ENCODE measurements at regions not wholly inside any gene's neighbourhood (a gene's known extent, or its start where the extent isn't known, plus 50 kb on each side); places are given as distances from the start of the nearest gene placed in this dataset.
"Not testable (repeated sequence)": the region's sequence is repeated elsewhere in the genome, so short reads cannot be mapped to it uniquely, and the experiment has no call there.

DNA sequence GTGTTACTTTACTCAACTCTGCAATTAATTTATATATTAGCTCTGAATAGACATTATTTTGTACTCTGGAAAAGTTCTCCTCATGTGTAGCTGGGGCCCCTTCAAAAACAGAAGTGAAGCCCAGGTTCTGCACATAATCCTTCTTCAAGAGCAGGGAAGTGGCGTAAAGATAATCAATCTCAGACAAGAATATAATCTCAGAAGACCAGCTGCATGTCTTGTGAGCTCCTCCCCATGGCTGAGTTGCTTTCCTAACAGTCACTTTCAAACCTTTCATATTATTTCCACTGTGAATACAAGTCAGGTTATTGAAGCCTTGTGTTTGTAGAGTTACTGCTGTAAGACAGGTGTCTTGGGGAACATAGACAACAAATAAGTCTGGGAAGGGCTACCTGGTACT is 691.9 kb downstream of the RFPL4B start:
- no peak for DNase-seq (ENCODE audit: low read depth in 2 of 2)

DNA sequence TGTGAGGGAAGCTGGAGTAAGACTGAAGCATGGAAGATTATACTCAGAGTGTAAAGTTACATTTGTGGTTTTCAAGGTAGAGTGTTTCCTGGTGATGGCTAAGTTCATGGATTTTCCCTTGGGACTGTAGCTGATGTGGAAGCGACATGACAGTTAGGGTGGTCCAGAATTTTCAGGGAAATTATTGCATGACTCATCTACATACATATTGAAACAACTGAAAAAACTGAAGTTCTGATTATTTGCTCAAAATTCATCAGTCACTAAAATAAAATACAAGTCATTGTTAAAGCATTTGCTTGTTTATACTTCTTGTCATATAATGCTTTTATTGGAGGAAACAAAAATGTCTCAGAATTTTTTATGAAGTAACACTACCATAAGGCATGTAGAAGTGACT is 700.0 kb downstream of the RFPL4B start:
- DNase-seq (ENCODE audit: low read depth in 2 of 2): no peak

DNA sequence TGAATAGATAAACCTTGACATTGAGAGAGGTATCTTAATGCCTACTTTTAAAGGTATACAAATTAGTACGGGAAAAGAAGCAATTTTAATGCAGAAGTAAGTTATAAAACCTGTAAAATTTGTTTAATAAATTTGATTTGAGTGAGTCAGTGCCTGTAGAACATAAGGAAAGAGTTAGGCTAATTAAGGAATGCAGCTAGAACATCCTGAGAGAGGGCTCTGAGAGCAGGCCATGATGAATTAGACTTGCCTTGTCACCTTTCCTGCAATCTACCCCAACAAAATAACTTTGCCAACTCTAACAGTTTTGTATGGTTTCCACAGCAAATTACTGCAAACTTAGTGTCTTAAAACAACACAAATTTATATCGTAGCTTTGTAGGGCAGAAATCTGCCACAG is 700.8 kb downstream of the RFPL4B start:
- DNase-seq (ENCODE audit: low read depth in 2 of 2): no peak

DNA sequence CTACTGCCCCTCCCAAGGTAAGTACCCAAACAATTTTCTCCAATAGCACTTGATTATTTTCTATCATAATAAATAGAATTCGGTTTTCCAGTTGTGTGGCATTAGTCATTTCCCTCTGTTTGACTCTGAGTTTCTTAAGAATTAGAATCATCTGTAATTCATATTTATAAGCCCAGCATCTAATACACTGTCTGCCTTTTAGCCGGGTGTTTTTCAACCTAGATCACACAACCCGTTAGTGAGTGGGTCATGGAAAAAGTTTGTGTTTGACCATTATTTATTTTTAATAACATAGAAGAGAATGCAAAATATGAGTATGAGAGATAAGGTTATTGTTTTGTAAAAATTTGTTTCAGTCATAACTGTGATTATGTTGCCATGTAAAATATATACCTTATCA is 701.6 kb downstream of the RFPL4B start:
- no peak for DNase-seq (ENCODE audit: low read depth in 2 of 2)

DNA sequence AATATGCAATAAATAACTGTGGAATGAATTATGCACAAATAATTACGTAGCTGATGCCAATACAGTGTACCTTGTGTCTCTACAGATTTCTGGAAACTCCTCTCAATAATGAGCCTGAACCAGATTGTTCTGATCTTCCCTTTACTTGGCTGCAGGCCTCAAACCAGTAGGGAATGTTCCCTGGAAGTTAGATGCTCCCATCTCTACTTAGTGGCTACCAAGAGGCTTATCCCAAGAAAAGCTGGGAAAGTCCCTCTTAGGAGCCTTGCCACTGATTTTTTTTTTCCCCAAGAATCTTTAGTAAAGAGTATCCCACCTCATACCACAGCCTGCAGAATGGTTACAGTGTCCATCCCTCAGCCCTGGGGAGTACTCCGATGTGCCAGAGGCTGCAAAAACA is 702.1 kb downstream of the RFPL4B start:
- no peak for DNase-seq (ENCODE audit: low read depth in 2 of 2)

DNA sequence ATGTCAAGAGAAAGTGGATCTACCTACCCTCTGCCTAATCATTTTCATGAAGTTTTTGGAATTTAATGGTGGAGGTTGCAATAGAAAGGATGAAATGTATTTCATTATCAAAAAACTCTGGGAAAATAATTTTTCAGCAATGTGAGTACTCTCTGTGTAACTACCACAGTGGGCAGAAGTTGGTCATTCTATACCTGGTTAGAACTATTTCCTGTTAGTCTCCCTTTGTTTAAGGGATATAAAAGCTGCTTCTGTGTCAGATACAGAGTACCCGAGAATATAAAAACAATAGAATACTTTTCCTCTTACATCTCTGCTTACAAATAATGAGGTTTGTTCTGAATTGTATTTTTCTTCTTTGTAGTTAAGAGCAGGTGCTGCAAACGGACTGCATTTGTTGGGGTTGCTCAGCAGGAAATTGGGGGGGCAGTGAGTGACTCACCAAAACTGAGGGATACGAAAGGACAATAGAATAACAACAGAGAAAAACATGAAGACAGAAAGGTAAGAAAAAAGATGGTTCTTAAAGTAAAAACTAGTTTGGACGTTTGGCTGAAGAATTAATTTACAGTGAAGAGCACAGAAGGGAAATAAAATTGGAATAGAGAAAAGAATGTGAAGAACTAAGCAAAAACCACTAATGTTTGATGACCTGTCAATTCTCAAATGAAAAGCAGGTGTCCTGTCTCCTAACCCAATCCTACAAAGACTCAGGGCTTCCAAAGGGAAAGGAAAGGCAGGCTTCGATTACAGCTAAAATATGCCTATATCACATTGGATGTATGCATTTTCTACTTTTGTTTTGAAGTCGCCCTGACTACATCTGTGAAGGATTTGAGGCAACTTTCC is 703.1 kb downstream of the RFPL4B start:
- DNase-seq (ENCODE audit: low read depth in 2 of 2): no peak

DNA sequence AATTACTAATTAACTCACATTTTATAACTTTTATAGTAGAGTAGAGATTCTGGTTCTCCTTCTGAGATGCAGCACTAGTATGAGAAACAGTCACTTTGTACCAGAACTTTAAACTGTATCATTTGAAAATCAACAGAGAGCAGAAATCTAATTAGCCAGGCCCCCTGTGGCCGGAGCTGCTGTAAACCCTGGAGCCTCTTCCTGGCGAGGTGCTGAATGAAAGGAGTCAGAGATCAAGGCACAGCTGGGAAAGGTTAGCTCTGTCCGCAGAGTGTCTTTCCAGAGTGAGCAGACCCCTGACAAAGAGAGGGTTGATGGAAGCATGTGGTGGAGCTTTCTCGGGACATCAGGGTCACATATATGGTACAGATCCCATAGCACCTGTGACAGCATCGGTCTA is 703.8 kb downstream of the RFPL4B start:
- DNase-seq (ENCODE audit: low read depth in 2 of 2): no peak

DNA sequence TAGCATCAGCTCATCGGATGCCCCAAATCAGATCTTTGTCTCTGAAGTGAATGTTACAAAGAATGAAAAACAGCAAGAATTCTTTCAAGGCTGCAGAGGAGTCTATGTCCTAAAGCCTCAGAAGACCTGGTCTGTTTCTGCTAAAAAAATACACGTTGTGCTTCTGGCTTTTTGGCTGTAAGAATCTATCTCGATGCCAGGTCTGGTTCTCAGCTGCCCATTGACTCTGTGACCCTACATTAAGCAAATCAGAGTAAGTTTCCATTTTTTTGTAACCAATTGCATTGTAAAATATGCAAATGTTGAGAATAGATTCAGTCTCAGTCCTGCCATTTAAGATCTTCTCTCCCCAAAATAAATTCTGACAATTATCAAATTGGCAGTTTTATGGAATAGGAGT is 705.4 kb downstream of the RFPL4B start:
- no peak for DNase-seq (ENCODE audit: low read depth in 2 of 2)

DNA sequence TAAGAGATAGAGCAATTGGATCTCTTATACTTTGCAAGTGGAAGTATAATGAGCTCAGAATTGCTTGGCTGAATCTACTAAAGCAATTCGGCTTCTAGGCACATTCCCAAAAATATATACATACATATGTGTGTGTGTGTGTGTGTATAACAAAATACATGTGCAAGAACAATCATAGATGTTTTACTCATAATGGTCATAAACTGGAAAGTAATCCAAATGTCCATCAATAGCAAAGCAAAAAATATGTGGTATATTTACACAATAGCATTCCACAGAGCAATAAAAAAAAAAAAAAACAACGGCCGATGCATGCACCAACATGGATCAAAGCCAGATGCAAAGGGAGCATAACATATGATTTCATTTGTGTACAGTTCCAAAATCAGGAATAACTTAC is 707.9 kb downstream of the RFPL4B start:
- no peak for DNase-seq (ENCODE audit: low read depth in 2 of 2)

DNA sequence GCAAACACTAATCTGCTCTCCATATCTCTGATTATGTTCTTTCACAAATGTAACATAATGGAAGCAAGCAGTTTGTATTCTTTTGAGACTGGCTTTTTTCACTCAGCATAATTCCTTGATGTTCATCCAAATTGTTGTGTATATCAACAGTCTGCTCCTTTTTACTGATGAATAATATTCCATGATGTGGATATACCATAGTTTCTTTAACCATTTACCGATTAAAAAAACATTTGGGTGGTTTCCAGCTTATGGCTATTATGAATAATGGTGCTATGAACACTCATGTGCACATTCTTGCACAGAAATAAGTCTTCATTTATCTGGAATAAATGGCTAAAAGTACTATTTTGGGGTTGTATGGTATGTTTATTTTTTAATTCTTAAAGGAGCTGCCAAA is 708.9 kb downstream of the RFPL4B start:
- DNase-seq (ENCODE audit: low read depth in 2 of 2): no peak

DNA sequence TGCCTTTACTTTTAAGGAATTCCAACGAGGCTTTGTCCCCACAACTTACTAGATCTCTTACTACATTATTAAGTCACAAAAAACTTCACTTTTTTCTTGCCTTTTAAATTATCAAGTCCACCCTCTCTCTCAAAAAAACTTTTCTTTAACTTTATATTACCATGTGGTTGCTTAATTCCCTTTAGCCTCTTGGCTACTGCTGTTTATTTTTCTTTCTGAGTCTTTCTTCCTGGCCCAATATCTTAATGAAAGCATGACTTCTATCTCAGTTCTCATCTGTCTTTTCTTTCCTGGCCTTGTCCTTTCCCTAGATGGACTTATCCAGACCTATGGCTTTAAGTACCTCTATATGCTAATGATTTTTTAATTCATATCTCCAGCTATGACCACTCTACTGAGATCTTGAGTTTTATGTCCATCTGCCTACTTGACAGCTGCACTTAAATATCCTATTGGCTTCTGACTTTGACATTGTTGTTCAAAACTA is 710.5 kb downstream of the RFPL4B start:
- DNase-seq (ENCODE audit: low read depth in 2 of 2): no peak

DNA sequence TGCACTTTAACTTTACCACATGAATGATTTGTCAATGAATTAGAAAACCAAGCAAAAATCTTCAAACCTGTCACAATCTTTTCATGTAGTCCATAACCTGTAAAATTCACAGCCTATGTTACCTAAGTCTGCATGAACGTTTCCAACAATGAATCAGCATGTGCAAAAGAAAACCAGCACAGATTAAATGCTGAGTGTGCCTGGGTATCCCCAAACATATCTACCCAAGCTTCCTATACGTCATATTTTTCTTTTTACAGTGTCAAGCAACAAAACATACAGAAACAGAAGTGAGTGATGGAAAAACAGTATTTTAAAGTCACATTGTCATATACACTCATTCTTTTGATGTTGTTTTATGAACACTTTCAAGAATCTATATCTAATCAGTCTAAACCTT is 713.5 kb downstream of the RFPL4B start:
- no peak for DNase-seq (ENCODE audit: low read depth in 2 of 2)

DNA sequence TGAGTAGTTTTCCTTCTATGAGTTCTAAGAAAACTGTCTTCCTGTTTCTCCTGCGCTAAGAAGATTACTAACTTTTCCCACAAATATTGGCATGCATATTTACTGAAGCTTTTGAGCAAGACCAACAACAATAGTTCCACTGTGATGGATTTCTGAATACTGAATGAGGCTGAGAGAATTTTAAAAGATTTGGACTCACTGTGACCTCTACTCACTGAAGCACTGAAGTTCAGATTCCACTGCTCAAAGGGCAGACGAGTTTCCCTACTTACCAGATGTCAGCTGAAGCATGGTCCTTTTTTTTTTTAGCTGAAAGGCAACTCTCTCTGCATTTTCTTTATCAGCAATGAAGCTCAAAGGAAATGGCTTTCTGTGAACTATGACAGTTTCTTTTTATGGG is 718.5 kb downstream of the RFPL4B start:
- DNase-seq (ENCODE audit: low read depth in 2 of 2): no peak

DNA sequence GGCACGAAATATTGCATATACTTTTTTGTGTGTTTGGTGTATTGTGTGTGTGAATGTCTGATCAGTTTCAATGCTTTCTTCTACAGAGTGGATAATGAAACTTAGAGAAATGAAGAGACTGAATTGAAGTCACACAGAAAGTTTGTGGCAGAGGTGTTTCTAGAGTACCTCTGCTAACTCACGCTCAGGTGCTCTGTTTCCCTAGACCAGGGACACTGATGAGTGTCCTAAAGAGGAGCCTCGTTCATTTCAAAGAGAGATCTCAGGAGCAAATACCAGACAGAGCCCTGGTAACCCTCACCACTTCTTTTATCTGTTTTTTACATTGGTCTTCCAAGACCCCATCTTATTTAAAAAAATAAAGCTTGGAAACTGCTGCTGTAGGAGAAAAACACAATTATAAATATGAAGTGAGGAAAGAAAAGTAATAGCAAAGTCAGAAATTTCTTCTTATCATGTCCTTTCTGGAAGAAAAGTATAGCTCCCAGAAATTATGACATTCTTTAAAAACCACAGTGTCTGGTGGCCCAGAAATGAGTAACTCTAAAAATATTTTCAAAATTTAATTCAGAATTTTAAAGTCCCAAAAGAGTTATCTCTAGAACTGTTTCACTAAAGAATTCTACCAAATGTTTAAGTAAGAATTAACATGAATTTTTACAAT is 720.6 kb downstream of the RFPL4B start:
- DNase-seq (ENCODE audit: low read depth in 2 of 2): no peak

DNA sequence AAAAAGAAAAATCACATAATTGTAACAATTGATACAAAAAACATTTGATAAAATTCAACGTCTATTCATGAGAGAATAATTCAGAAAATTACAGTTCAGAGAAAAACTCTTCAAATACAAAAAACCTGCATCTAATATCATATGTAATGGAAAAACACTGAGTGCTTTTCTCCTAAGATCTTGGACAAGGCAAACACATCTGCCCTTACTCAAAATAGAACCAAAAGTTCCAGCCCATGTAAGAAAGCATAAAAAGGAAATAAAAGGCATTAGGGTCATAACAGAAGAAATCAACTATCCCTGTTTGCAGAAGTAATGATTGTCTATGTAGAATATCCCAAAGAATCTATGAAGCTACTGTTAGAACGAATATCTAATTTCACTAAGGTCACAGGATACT is 721.4 kb downstream of the RFPL4B start:
- DNase-seq (ENCODE audit: low read depth in 2 of 2): no peak

DNA sequence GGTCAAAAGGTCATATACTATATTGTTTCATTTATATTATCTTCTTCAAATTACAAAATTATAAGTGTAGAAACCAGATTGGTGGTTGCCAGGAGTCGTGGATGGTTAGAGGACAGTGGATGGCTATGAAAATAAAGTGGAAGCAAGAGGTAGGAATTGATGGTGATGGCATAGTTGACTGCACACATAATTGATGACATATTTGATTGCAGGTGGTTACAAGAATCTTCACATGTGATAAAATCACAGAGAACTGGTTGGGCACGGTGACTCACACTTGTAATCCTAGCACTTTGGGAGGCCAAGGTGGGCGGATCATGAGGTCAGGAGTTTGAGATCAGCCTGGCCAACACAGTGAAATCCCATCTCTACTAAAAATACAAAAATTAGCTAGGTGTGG is 723.6 kb downstream of the RFPL4B start:
- not testable (repeated sequence) for DNase-seq (ENCODE audit: low read depth in 2 of 2)

DNA sequence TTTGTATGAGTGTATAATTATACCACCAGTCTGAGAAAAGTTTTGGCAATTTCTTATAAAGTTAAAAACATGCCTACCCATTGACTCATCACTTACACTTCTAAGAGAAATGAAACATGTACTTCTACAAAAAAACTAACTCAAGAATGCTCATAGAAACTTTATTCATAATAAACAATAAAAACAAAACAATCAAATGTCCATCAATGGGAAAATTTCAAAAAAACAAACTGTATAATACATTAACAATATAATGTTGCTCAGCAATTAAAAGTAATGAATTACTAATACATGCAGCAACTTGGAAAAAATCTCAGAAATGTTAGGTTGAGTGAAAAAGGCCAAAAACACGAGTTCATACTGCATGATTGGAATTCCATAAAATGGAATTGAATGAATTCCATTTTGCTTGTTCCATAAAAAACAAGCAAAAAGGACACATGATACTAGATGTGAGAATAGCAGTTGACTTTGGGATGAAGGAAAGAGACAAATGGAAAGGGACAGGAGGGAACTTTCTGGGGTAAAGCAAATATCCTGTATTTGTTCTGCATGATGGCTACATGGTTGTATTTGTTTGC is 726.6 kb downstream of the RFPL4B start:
- DNase-seq (ENCODE audit: low read depth in 2 of 2): no peak

DNA sequence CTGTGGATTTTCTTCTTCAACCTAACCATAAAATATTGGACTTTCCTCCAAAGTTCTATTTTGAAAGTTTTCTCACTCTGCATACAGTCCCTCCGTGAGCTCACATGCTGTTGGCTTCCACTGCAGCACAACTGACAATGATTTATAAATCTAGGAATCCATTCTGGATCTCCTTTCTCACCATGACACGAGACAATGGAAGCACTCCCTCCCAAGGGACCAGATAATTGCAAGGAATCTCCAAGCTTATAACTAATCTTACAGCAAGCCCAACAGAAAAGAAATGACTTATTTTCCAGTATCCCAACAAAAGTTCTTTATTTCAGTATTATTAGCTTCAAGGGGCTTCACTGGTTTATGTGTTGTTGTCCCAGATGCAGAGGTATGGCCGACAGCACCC is 729.0 kb downstream of the RFPL4B start:
- DNase-seq (ENCODE audit: low read depth in 2 of 2): no peak

DNA sequence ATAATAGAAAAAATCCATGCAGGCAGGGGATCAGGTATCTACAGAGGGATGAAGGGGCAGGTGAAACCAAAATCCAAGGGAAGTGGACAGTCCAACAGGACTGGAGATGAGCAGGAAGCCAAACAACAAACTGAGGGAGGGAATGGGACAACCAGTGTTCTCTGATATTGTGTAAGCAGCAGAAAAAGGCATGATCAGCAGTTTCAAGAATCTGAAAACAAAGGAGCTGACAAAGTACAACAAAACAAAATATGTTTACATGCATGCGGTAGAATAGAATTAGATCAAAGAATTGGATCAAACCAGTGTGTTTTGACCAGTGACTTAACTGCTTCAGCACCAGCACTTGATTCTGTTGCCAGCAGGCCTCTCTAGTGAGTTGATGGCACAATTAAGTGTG is 729.7 kb downstream of the RFPL4B start:
- no peak for DNase-seq (ENCODE audit: low read depth in 2 of 2)

DNA sequence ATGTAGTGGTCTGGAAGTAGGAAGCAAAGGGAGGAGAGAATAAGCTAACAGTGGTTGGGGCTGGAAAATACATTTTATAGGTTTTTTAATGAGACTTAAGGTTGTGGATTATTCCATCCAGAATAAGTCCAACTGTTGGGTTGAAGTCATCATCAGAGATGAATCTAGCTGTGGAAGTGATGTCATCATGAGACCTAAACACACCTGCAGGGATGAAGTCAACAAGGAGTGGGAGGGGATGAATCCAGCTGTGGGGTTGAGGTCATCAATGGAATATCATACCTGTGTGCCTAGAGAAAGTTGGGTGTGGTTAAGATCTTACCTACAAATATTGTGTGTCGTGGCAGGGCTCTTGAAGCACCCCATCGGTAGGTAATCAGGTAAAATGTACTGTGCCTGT is 730.7 kb downstream of the RFPL4B start:
- DNase-seq (ENCODE audit: low read depth in 2 of 2): no peak

DNA sequence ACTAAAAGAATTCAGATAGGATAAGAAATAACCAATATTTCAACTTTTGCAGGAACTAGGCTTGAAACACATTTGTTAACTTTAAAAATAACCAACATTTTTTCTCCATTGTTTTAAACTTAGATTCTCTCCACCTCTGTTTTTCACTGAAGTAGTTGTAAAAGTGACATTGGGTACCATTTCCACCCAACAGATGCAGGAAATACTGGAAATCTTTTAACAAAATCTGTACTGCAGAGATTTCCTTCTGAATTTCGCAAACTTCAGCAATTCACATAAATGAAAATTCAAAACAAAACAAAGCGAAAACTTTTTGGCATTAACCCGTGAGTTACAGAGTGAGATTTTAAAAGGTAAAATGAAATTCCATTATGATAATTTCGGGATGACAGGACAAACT is 731.7 kb downstream of the RFPL4B start:
- DNase-seq (ENCODE audit: low read depth in 2 of 2): no peak

DNA sequence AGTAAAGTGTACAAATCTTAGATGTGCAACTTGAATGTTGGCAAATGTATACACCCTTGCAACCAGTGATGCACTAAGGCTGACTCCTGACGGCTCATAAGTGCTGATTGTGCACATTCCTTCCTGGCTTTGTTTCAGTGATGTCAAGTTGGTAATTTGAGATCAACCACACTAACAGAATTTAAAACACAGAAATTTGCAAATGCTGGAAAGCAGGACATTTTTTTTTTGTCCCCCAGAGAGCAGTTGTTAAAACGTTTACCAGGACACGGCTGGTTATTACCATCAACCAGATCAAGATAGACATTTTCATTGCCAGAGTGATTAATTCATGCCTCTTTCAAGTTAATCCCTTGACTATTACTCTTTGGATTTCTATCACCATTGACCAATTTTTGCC is 735.6 kb downstream of the RFPL4B start:
- no peak for DNase-seq (ENCODE audit: low read depth in 2 of 2)

DNA sequence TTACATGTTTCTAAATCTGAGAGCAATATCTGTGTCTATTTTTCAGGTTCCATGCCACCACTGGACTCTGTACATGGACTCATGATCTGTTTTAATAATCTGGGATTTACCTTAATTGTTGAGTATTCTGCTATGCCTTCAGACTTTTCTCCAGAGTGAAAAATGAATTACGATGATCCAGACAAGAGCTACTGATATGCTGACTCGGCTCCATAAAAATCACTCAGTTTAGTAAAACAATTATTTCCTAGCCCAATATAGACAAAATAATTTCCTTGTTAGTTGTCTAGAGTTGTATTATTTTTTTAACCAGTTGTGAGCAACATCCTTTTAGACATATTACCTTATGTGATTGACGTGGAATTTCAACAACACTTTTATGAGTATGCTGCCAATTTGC is 736.8 kb downstream of the RFPL4B start:
- no peak for DNase-seq (ENCODE audit: low read depth in 2 of 2)
